ENCODE measurements at regions not wholly inside any gene's neighbourhood (a gene's known extent, or its start where the extent isn't known, plus 50 kb on each side); places are given as distances from the start of the nearest gene placed in this dataset.

DNA sequence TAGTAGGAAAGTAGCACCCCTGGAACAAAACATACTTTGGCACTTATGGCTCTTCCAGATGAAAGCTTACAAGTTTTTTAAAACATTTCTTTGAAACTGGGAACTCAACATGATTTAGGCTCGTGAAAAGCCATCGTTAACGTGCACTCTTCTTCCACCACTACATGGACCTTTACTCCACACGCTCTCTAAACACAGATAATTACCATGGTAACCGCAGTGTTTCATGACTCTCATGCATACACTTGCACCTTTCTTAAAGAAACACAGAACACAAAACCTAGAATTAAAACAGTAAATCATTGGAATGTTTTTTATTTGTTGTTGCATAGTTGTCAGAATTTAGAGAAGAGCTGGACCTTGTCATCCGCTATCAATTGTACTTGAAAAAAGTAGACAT, 154.3 kb downstream of the FGF9 start:
- Histone ChIP-seq H3K9ac (ENCODE audit: low read length) (no peak overlapping the region), H3K4me1 (ENCODE audit: insufficient read depth, low read length) (no peaks in the 10 kb centered on the region), H3K36me3 (ENCODE audit: insufficient read depth, low read length) (no peaks in the 10 kb centered on the region), H3K27ac (ENCODE audit: low read depth, low read length) (no peak overlapping the region), H3K79me2 (ENCODE audit: insufficient read depth, low read length) (no peaks in the 10 kb centered on the region), H2AFZ (ENCODE audit: low read depth, low read length) (no peak overlapping the region), H3K27me3 (ENCODE audit: insufficient read depth, low read length) (no peaks in the 10 kb centered on the region), H4K20me1 (ENCODE audit: insufficient read depth, low read length) (no peaks in the 10 kb centered on the region), H3K9me3 (ENCODE audit: insufficient read depth, low read depth, low read length) (no peaks in the 10 kb centered on the region), H3K4me3 (ENCODE audit: insufficient read depth, low read depth, low read length) (no peak overlapping the region), H3K4me2 (ENCODE audit: low read length) (no peak overlapping the region)
- Mint-ChIP-seq H3K27ac (ENCODE audit: unreplicated experiment) (no peak overlapping the region), H3K36me3 (ENCODE audit: low read depth, unreplicated experiment) (no peaks in the 10 kb centered on the region), H3K27me3 (ENCODE audit: low read depth, unreplicated experiment) (no peaks in the 10 kb centered on the region), H3K4me1 (ENCODE audit: low read depth, unreplicated experiment) (no peaks in the 10 kb centered on the region), H3K9me3 (ENCODE audit: unreplicated experiment) (peaks cover 2% of the 10 kb centered on the region), H3K4me3 (ENCODE audit: unreplicated experiment) (no peak overlapping the region)
- no peak for DNase-seq (ENCODE audit: low read depth)
- TF ChIP-seq, protein P1, sequence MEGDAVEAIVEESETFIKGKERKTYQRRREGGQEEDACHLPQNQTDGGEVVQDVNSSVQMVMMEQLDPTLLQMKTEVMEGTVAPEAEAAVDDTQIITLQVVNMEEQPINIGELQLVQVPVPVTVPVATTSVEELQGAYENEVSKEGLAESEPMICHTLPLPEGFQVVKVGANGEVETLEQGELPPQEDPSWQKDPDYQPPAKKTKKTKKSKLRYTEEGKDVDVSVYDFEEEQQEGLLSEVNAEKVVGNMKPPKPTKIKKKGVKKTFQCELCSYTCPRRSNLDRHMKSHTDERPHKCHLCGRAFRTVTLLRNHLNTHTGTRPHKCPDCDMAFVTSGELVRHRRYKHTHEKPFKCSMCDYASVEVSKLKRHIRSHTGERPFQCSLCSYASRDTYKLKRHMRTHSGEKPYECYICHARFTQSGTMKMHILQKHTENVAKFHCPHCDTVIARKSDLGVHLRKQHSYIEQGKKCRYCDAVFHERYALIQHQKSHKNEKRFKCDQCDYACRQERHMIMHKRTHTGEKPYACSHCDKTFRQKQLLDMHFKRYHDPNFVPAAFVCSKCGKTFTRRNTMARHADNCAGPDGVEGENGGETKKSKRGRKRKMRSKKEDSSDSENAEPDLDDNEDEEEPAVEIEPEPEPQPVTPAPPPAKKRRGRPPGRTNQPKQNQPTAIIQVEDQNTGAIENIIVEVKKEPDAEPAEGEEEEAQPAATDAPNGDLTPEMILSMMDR (IDR thresholded peaks at IDR 0.05; ENCODE audit: insufficient read depth, low read depth, low read length) = no peak
- no peak for TF ChIP-seq EZH2 (IDR thresholded peaks at IDR 0.05; ENCODE audit: insufficient read depth, low read length)
- no peak for FAIRE-seq

DNA sequence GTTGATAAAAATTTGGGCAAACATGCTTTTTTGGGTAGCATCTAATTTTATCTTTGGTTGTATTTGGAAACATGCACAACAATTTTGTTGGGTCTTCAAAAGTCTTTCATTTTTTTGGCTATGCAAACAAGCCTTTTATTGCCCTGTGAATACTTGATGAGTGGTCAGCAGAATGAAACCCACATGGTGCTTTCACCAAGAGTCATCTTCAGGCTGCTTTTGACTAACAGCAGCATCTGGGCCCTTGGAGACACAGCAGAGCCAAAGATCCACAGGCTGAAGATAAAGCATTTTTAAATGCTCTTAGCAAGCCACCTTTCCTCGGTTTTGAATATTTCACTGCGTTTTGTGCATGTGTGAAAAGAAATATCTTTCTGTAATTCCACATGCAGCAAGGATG, 154.9 kb downstream of the FGF9 start:
- Mint-ChIP-seq H3K36me3 (ENCODE audit: low read depth, unreplicated experiment) (no peaks in the 10 kb centered on the region), H3K4me1 (ENCODE audit: low read depth, unreplicated experiment) (no peaks in the 10 kb centered on the region), H3K4me3 (ENCODE audit: unreplicated experiment) (no peak overlapping the region), H3K27me3 (ENCODE audit: low read depth, unreplicated experiment) (no peaks in the 10 kb centered on the region), H3K9me3 (ENCODE audit: unreplicated experiment) (peaks cover 2% of the 10 kb centered on the region), H3K27ac (ENCODE audit: unreplicated experiment) (no peak overlapping the region)
- no peaks in the 10 kb centered on the region for H3K27me3 ChIP-seq (ENCODE audit: insufficient read depth, low read length)
- no peak overlapping the region for H3K27ac ChIP-seq (ENCODE audit: low read depth, low read length)
- no peak for TF ChIP-seq EZH2 (IDR thresholded peaks at IDR 0.05; ENCODE audit: insufficient read depth, low read length)
- TF ChIP-seq, protein P1 (IDR thresholded peaks at IDR 0.05; ENCODE audit: insufficient read depth, low read depth, low read length) = no peak
- DNase-seq (ENCODE audit: low read depth) (no peak), FAIRE-seq (no peak)
- no peaks in the 10 kb centered on the region for H4K20me1 ChIP-seq (ENCODE audit: insufficient read depth, low read length)
- H3K9me3 ChIP-seq (ENCODE audit: insufficient read depth, low read depth, low read length) = no peaks in the 10 kb centered on the region
- H3K4me1 ChIP-seq (ENCODE audit: insufficient read depth, low read length) = no peaks in the 10 kb centered on the region
- no peak overlapping the region for H3K9ac ChIP-seq (ENCODE audit: low read length)
- H3K79me2 ChIP-seq (ENCODE audit: insufficient read depth, low read length) = no peaks in the 10 kb centered on the region
- no peak overlapping the region for H2AFZ ChIP-seq (ENCODE audit: low read depth, low read length)
- no peaks in the 10 kb centered on the region for H3K36me3 ChIP-seq (ENCODE audit: insufficient read depth, low read length)
- no peak overlapping the region for H3K4me3 ChIP-seq (ENCODE audit: insufficient read depth, low read depth, low read length)
- H3K4me2 ChIP-seq (ENCODE audit: low read length) = no peak overlapping the region

DNA sequence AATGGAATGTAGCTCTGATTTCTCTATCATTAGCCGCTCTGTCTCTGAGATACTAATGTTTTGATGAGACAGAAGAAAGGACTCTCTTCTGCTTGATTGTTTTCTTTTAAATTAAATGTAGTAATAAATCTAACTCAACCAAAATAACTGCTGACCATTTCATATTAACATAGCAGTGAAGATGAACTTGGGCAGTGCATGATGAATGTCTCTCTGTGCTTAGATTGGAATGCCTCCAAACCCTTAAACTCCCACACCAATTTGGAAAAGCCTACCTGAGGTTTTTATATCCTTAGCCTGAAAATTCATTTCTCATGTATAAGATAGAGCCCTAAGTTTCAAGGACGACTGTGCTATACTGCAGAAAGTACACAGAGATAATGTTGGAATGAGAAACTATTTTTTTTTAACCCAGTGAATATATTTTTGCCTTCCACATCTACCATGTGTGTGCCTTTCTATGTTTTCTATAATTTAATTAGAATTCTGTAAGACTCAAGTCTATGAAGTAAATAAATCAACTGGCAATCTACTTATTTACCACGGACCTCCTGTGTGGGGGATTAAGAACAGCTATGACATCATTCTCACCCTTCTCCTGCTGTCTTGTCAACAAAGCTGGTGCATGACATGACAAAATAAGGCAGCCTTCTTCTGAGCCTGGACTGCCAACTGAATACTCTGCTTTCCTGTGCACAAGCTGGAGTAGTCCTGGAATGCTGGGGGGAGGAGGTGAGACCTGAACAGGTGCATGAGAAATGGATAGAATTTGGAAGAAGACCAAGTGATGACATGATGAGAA, 155.5 kb downstream of the FGF9 start:
- Mint-ChIP-seq H3K9me3 (ENCODE audit: unreplicated experiment) (peaks cover 2% of the 10 kb centered on the region), H3K4me1 (ENCODE audit: low read depth, unreplicated experiment) (no peaks in the 10 kb centered on the region)
- H2AFZ ChIP-seq (ENCODE audit: low read depth, low read length) = no peak overlapping the region

More for the DNA sequence above, 155.5 kb downstream of the FGF9 start:
- H3K4me1 ChIP-seq (ENCODE audit: insufficient read depth, low read length) = no peaks in the 10 kb centered on the region
- H3K36me3 ChIP-seq (ENCODE audit: insufficient read depth, low read length) = no peaks in the 10 kb centered on the region
- no peak overlapping the region for H3K27ac ChIP-seq (ENCODE audit: low read depth, low read length)
- no peaks in the 10 kb centered on the region for H4K20me1 ChIP-seq (ENCODE audit: insufficient read depth, low read length)
- no peak overlapping the region for H3K4me3 Mint-ChIP-seq (ENCODE audit: unreplicated experiment)
- H3K4me2 ChIP-seq (ENCODE audit: low read length) = no peak overlapping the region
- H3K36me3 Mint-ChIP-seq (ENCODE audit: low read depth, unreplicated experiment) = no peaks in the 10 kb centered on the region
- FAIRE-seq (no peak), DNase-seq (ENCODE audit: low read depth) (no peak)
- H3K9ac ChIP-seq (ENCODE audit: low read length) = no peak overlapping the region
- TF ChIP-seq, protein P1 (IDR thresholded peaks at IDR 0.05; ENCODE audit: insufficient read depth, low read depth, low read length) = no peak
- TF ChIP-seq EZH2 (IDR thresholded peaks at IDR 0.05; ENCODE audit: insufficient read depth, low read length) = no peak
- no peaks in the 10 kb centered on the region for H3K27me3 Mint-ChIP-seq (ENCODE audit: low read depth, unreplicated experiment)
- no peaks in the 10 kb centered on the region for H3K9me3 ChIP-seq (ENCODE audit: insufficient read depth, low read depth, low read length)
- H3K27ac Mint-ChIP-seq (ENCODE audit: unreplicated experiment) = no peak overlapping the region
- no peak overlapping the region for H3K4me3 ChIP-seq (ENCODE audit: insufficient read depth, low read depth, low read length)
- H3K79me2 ChIP-seq (ENCODE audit: insufficient read depth, low read length) = no peaks in the 10 kb centered on the region
- no peaks in the 10 kb centered on the region for H3K27me3 ChIP-seq (ENCODE audit: insufficient read depth, low read length)
